Heart left ventricle (tissue), 13 donors: ENCODE measurements at regions not wholly inside any gene's neighbourhood (a gene's known extent, or its start where the extent isn't known, plus 50 kb on each side); places are given as distances from the start of the nearest gene placed in this dataset.
"Not testable (repeated sequence)": the region's sequence is repeated elsewhere in the genome, so short reads cannot be mapped to it uniquely, and the experiment has no call there.

ENCODE experiments used
- CTCF ChIP-seq, 12 donors: fragments of 200-600 bp; sonication (generic) in 4 of 12; IDR thresholded peaks; one replicate each; pipeline versions ENCODE4 v1.5.0 to v1.8.0; 2018 to 2022; ENCODE audit warnings: antibody characterized with exemption in 12 of 12, mild to moderate bottlenecking in 5 of 12
- POLR2A ChIP-seq, 2 donors: fragments of 450-650 bp; IDR thresholded peaks; one replicate each; pipeline ENCODE4 v1.6.1; 2017; ENCODE audit warnings: antibody characterized with exemption in 2 of 2, mild to moderate bottlenecking in 2 of 2, moderate library complexity in 2 of 2
- donor health status: ischemic (EF 13 %, LVEDD 7.1; RV severe dilation, severe dysfunction).
- donor health status: DM: no; HTN: yes; CAD: no.
- donor health status: DM: no; HTN: no; CAD: no.
- donor health status: ischemic (EF 25% LVEDD 6.9; RV normal size, moderate dysfunction).
- donor health status: ischemic (EF 25% LVEDD 5.7; RV mildly dilated, moderate dysfunction).
- donor health status: ischemic (EF 35%, LVEDD 5.7; RV mildly dilated, moderate dysfunction).
- donor health status: nonischemic (EF 11% LVEDD 7.7; RV severe dilation, severe dysfunction).
- donor health status: DM: yes; HTN: yes; CAD: no.
- donor health status: PGD.
- donor health status: ischemic (EF 29% LVEDD 5.4; RV normal size, mild dysfunction).
- donor health status: nonischemic (EF 23%, LVEDD 6.1; RV moderate dilation, normal function).

- TF ChIP-seq POLR2A, CTCF (IDR thresholded peaks at IDR 0.05): not testable (repeated sequence)
These were observed 325.1 kb upstream of the CHRNA7 start for GRCh38 chr15:31705076-31705678.
